ENCODE measurements at regions not wholly inside any gene's neighbourhood (a gene's known extent, or its start where the extent isn't known, plus 50 kb on each side); places are given as distances from the start of the nearest gene placed in this dataset.

DNA sequence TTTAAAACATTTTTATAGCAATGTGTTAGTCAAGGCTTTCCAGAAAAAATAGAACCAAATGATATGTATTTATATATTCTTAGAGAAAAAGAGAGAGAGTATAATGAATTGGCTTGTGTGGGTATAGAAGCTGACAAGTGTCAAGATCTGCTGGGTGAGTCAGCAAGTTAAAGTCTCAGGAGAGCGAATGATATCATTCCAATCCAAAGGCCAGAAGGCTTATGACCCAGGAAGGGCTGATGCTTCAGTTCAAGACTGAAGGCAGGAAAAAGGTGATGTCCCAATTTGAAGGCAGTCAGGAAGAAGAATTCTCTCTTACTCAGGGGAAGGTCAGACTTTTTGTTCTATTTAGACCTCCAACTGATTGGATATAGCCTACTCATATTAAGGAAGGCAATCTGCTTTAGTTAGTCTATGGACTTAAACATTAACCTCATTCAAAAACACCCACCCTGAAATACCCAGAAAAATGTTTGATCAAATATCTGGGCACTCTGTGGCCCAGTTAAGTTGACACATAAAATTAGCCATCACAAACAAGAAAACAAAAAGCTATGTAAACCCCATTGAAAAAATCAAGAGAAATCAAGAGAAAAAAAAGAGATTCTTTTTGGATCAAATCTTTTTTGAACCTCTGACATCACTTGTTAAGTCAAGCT is 189.6 kb downstream of the PIK3R1 start:
- WGBS, 2 donors = 82 to 87% methylated on average over 1 of the region's 1 CpG
- Histone ChIP-seq H3K9me3 (ENCODE audit: control insufficient read depth in 4 of 4, insufficient read depth in 3 of 4, low read length in 3 of 4) (no peaks in the 10 kb centered on the region), H3K9ac (ENCODE audit: insufficient read depth in 1 of 2, low read length in 2 of 2) (no peak overlapping the region), H3K36me3 (ENCODE audit: control insufficient read depth in 4 of 4, insufficient read depth in 4 of 4, low read length in 4 of 4) (no peaks in the 10 kb centered on the region), H3K27ac (ENCODE audit: low read depth in 1 of 2, low read length in 1 of 2) (no peak overlapping the region), H3K4me1 (ENCODE audit: control insufficient read depth in 5 of 5, insufficient read depth in 5 of 5, low read length in 5 of 5) (peaks cover 0 to 15% (median 0%) of the 10 kb centered on the region in 5 donors), H3K27me3 (ENCODE audit: control insufficient read depth in 3 of 3, insufficient read depth in 3 of 3, low read length in 2 of 3) (no peaks in the 10 kb centered on the region), H3K4me3 (no peak overlapping the region)
- TF ChIP-seq, protein P1, sequence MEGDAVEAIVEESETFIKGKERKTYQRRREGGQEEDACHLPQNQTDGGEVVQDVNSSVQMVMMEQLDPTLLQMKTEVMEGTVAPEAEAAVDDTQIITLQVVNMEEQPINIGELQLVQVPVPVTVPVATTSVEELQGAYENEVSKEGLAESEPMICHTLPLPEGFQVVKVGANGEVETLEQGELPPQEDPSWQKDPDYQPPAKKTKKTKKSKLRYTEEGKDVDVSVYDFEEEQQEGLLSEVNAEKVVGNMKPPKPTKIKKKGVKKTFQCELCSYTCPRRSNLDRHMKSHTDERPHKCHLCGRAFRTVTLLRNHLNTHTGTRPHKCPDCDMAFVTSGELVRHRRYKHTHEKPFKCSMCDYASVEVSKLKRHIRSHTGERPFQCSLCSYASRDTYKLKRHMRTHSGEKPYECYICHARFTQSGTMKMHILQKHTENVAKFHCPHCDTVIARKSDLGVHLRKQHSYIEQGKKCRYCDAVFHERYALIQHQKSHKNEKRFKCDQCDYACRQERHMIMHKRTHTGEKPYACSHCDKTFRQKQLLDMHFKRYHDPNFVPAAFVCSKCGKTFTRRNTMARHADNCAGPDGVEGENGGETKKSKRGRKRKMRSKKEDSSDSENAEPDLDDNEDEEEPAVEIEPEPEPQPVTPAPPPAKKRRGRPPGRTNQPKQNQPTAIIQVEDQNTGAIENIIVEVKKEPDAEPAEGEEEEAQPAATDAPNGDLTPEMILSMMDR (IDR thresholded peaks at IDR 0.05; ENCODE audit: control extremely low read depth, extremely low read depth) = no peak
- no peak for ATAC-seq (ENCODE audit: insufficient read depth, low FRiP score)
- no peak for DNase-seq

DNA sequence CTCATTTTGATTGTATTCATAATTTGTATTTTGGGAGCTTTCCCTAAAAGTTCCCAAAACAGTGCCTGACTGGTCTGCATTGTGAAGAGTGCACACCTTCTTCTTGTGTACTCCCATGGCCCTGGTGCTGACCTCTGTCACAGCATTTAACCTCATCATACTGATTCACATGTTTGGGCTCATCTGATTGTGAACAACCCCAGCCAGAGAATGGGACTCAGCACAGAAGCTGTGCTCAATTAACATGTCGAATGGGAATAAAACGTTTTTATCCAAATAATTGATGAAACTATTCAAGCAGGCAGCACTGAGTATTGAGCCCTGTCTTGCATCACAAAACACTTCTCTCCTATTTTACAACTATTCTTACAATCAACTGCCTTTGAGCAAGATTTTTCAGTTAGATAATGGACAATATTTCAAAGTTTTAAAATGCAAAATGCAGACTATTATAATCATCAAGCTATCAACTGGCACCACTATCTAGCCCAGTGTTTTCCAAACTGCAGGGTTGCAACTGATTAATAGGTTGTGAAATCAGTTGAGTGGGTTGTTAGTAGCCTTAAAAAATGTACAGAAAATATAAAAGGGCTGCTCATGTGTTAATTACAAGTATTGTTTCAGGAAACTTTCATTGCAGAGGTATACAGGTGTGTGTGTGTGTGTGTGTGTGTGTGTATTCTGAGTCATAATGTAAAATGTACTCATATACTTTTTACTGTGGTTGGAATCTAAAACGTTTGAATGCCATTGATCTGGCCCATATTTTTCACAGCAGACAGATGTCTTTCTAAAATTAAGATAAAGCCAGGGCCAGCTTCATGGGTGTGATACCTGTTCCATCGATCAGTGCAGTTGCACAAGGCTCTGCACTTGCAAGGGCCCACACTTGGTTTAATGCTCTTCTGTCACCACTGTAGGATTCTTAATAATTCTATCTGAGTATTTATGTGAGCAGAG is 190.5 kb downstream of the PIK3R1 start:
- no peaks in the 10 kb centered on the region for H3K9me3 ChIP-seq (ENCODE audit: control insufficient read depth in 4 of 4, insufficient read depth in 3 of 4, low read length in 3 of 4)
- H3K4me1 ChIP-seq (ENCODE audit: control insufficient read depth in 5 of 5, insufficient read depth in 5 of 5, low read length in 5 of 5) = peaks cover 0 to 15% (median 0%) of the 10 kb centered on the region in 5 donors
- H3K36me3 ChIP-seq (ENCODE audit: control insufficient read depth in 4 of 4, insufficient read depth in 4 of 4, low read length in 4 of 4) = no peaks in the 10 kb centered on the region
- H3K9ac ChIP-seq (ENCODE audit: insufficient read depth in 1 of 2, low read length in 2 of 2) = peak overlapping the region in 1 of 2 donors; percentile 23
- DNase-seq (no peak), ATAC-seq (ENCODE audit: insufficient read depth, low FRiP score) (no peak)
- no peaks in the 10 kb centered on the region for H3K27me3 ChIP-seq (ENCODE audit: control insufficient read depth in 3 of 3, insufficient read depth in 3 of 3, low read length in 2 of 3)
- TF ChIP-seq, protein P1 (IDR thresholded peaks at IDR 0.05; ENCODE audit: control extremely low read depth, extremely low read depth) = no peak
- H3K27ac ChIP-seq (ENCODE audit: low read depth in 1 of 2, low read length in 1 of 2) = no peak overlapping the region
- 58 to 74% methylated on average over 4 of the region's 4 CpGs for WGBS, 2 donors
- H3K4me3 ChIP-seq = no peak overlapping the region

DNA sequence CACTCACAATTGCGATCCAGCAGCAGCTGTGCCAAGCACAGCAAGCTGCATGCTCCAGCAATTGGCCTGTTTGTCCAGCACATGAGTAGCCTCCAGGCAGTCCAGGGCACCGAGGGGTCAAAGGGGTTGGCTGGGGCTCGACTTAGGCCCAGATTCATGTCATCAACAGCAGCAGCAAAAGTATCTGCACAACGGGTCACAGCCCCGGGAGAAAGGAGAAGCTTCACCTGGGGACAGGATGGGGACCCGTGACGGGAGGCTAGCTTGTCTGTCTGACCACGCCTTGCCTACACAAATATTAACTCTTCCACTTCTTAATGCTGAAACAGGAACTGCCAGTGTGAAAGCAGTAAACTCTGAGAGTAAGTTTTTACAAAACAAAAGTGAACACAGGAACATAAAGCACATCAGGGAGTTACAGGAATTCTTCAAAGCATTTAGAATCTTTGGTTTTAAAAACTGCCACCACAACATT is 191.2 kb downstream of the PIK3R1 start:
- H3K27ac ChIP-seq (ENCODE audit: low read depth in 1 of 2, low read length in 1 of 2) = no peak overlapping the region
- 28 to 33% methylated on average over 8 of the region's 8 CpGs for WGBS, 2 donors
- H3K36me3 ChIP-seq (ENCODE audit: control insufficient read depth in 4 of 4, insufficient read depth in 4 of 4, low read length in 4 of 4) = no peaks in the 10 kb centered on the region
- H3K27me3 ChIP-seq (ENCODE audit: control insufficient read depth in 3 of 3, insufficient read depth in 3 of 3, low read length in 2 of 3) = no peaks in the 10 kb centered on the region
- ATAC-seq (ENCODE audit: insufficient read depth, low FRiP score) = no peak
- H3K9ac ChIP-seq (ENCODE audit: insufficient read depth in 1 of 2, low read length in 2 of 2) = peak overlapping the region in 1 of 2 donors; percentile 23
- H3K4me1 ChIP-seq (ENCODE audit: control insufficient read depth in 5 of 5, insufficient read depth in 5 of 5, low read length in 5 of 5) = peaks cover 0 to 15% (median 0%) of the 10 kb centered on the region in 5 donors
- DNase-seq = no peak
- H3K9me3 ChIP-seq (ENCODE audit: control insufficient read depth in 4 of 4, insufficient read depth in 3 of 4, low read length in 3 of 4) = no peaks in the 10 kb centered on the region
- TF ChIP-seq, protein P1 (IDR thresholded peaks at IDR 0.05; ENCODE audit: control extremely low read depth, extremely low read depth) = no peak
- no peak overlapping the region for H3K4me3 ChIP-seq

Data from lung (tissue), 11 donors.